ENCODE measurements at regions not wholly inside any gene's neighbourhood (a gene's known extent, or its start where the extent isn't known, plus 50 kb on each side); places are given as distances from the start of the nearest gene placed in this dataset.
"Not testable (repeated sequence)": the region's sequence is repeated elsewhere in the genome, so short reads cannot be mapped to it uniquely, and the experiment has no call there.

GRCh38 chr4:132333724-132334047 lies 815.4 kb upstream of the PCDH10 start:
- Mint-ChIP-seq H3K4me1 (ENCODE audit: low read depth) (peaks cover 10% of the 10 kb centered on the region), H3K27ac (ENCODE audit: unreplicated experiment) (no peak overlapping the region), H3K9me3 (ENCODE audit: low read depth) (peaks cover 4% of the 10 kb centered on the region), H3K36me3 (ENCODE audit: low read depth) (no peaks in the 10 kb centered on the region), H3K4me3 (ENCODE audit: unreplicated experiment) (no peak overlapping the region), H3K27me3 (ENCODE audit: low read depth) (no peaks in the 10 kb centered on the region)
- DNase-seq (ENCODE audit: low spot score) = no peak
- TF ChIP-seq CTCF (IDR thresholded peaks at IDR 0.05) = no peak

GRCh38 chr4:132334081-132334480 lies 815.0 kb upstream of the PCDH10 start:
- Mint-ChIP-seq H3K27me3 (ENCODE audit: low read depth) (no peaks in the 10 kb centered on the region), H3K4me1 (ENCODE audit: low read depth) (peaks cover 10% of the 10 kb centered on the region), H3K9me3 (ENCODE audit: low read depth) (peaks cover 4% of the 10 kb centered on the region), H3K36me3 (ENCODE audit: low read depth) (no peaks in the 10 kb centered on the region), H3K27ac (ENCODE audit: unreplicated experiment) (no peak overlapping the region), H3K4me3 (ENCODE audit: unreplicated experiment) (no peak overlapping the region)
- TF ChIP-seq CTCF (IDR thresholded peaks at IDR 0.05) = no peak
- DNase-seq (ENCODE audit: low spot score) = no peak

GRCh38 chr4:132344924-132345828 lies 803.9 kb upstream of the PCDH10 start:
- no peak for TF ChIP-seq CTCF (IDR thresholded peaks at IDR 0.05)
- H3K36me3 Mint-ChIP-seq (ENCODE audit: low read depth) = no peaks in the 10 kb centered on the region
- no peak for DNase-seq (ENCODE audit: low spot score)

GRCh38 chr4:132346016-132346415 lies 803.1 kb upstream of the PCDH10 start:
- no peak for TF ChIP-seq CTCF (IDR thresholded peaks at IDR 0.05)
- no peak for DNase-seq (ENCODE audit: low spot score)
- H3K27me3 Mint-ChIP-seq (ENCODE audit: low read depth) = no peaks in the 10 kb centered on the region
- no peaks in the 10 kb centered on the region for H3K4me1 Mint-ChIP-seq (ENCODE audit: low read depth)
- H3K27ac Mint-ChIP-seq (ENCODE audit: unreplicated experiment) = no peak overlapping the region
- no peaks in the 10 kb centered on the region for H3K36me3 Mint-ChIP-seq (ENCODE audit: low read depth)
- peaks cover 9% of the 10 kb centered on the region for H3K9me3 Mint-ChIP-seq (ENCODE audit: low read depth)
- no peak overlapping the region for H3K4me3 Mint-ChIP-seq (ENCODE audit: unreplicated experiment)

More at GRCh38 chr4:132344924-132345828, 803.9 kb upstream of the PCDH10 start:
- Mint-ChIP-seq H3K27ac (ENCODE audit: unreplicated experiment) (no peak overlapping the region), H3K4me1 (ENCODE audit: low read depth) (no peaks in the 10 kb centered on the region), H3K27me3 (ENCODE audit: low read depth) (no peaks in the 10 kb centered on the region), H3K4me3 (ENCODE audit: unreplicated experiment) (no peak overlapping the region), H3K9me3 (ENCODE audit: low read depth) (peaks cover 9% of the 10 kb centered on the region)

GRCh38 chr4:132351606-132352005 lies 797.5 kb upstream of the PCDH10 start:
- DNase-seq (ENCODE audit: low spot score); H3K27me3 Mint-ChIP-seq (ENCODE audit: low read depth); H3K4me1 Mint-ChIP-seq (ENCODE audit: low read depth); H3K4me3 Mint-ChIP-seq (ENCODE audit: unreplicated experiment); H3K36me3 Mint-ChIP-seq (ENCODE audit: low read depth); H3K27ac Mint-ChIP-seq (ENCODE audit: unreplicated experiment): not testable (repeated sequence)
- H3K9me3 Mint-ChIP-seq (ENCODE audit: low read depth) = peaks cover 25% of the 10 kb centered on the region

- H3K4me3 Mint-ChIP-seq (ENCODE audit: unreplicated experiment) = no peak overlapping the region
- no peaks in the 10 kb centered on the region for H3K27me3 Mint-ChIP-seq (ENCODE audit: low read depth)
- H3K36me3 Mint-ChIP-seq (ENCODE audit: low read depth) = no peaks in the 10 kb centered on the region
- no peak for DNase-seq (ENCODE audit: low spot score)
- no peaks in the 10 kb centered on the region for H3K9me3 Mint-ChIP-seq (ENCODE audit: low read depth)
- TF ChIP-seq CTCF (IDR thresholded peaks at IDR 0.05) = no peak
- peaks cover 4% of the 10 kb centered on the region for H3K4me1 Mint-ChIP-seq (ENCODE audit: low read depth)
- no peak overlapping the region for H3K27ac Mint-ChIP-seq (ENCODE audit: unreplicated experiment)
Observed at GRCh38 chr4:132382243-132382642, 766.9 kb upstream of the PCDH10 start.
